ENCODE measurements at regions not wholly inside any gene's neighbourhood (a gene's known extent, or its start where the extent isn't known, plus 50 kb on each side); places are given as distances from the start of the nearest gene placed in this dataset.

- no peak for DNase-seq
These were observed 397.7 kb downstream of the SUCLA2 start for GRCh38 chr13:47603365-47603764.

GRCh38 chr13:47598340-47598911, 402.6 kb downstream of the SUCLA2 start:
- DNase-seq, result no peak

- DNase-seq, result no peak
These were observed 406.2 kb downstream of the SUCLA2 start for GRCh38 chr13:47594833-47595232.

GRCh38 chr13:47592256-47592655, 408.8 kb downstream of the SUCLA2 start:
- no peak for DNase-seq

GRCh38 chr13:47588676-47589075, 412.4 kb downstream of the SUCLA2 start:
- no peak for DNase-seq

- DNase-seq, result no peak
These were observed 428.7 kb downstream of the SUCLA2 start for GRCh38 chr13:47572375-47572774.

GRCh38 chr13:47564041-47564440, 437.0 kb downstream of the SUCLA2 start:
- no peak for DNase-seq

- no peak for DNase-seq
These were observed 444.4 kb downstream of the SUCLA2 start for GRCh38 chr13:47556703-47557102.

GRCh38 chr13:47555235-47555634, 445.8 kb downstream of the SUCLA2 start:
- no peak for DNase-seq

- no peak for DNase-seq
These were observed 447.6 kb downstream of the SUCLA2 start for GRCh38 chr13:47553329-47553977.

- no peak for DNase-seq
These were observed 451.8 kb downstream of the SUCLA2 start for GRCh38 chr13:47549219-47549752.

- no peak for DNase-seq
These were observed 452.7 kb downstream of the SUCLA2 start for GRCh38 chr13:47548294-47548840.

- DNase-seq, result no peak
These were observed 454.5 kb downstream of the SUCLA2 start for GRCh38 chr13:47546391-47547225.

GRCh38 chr13:47545201-47546024, 455.7 kb downstream of the SUCLA2 start:
- no peak for DNase-seq

GRCh38 chr13:47539317-47539716, 461.8 kb downstream of the SUCLA2 start:
- DNase-seq, result no peak

- no peak for DNase-seq
These were observed 477.3 kb downstream of the SUCLA2 start for GRCh38 chr13:47523771-47524170.

GRCh38 chr13:47521890-47522487, 479.1 kb downstream of the SUCLA2 start:
- DNase-seq, result no peak

GRCh38 chr13:47519626-47520025, 481.4 kb downstream of the SUCLA2 start:
- no peak for DNase-seq

- DNase-seq, result no peak
These were observed 482.5 kb downstream of the SUCLA2 start for GRCh38 chr13:47518530-47518929.

- DNase-seq, result no peak
These were observed 489.4 kb downstream of the SUCLA2 start for GRCh38 chr13:47511647-47512046.

GRCh38 chr13:47508527-47509228, 492.4 kb downstream of the SUCLA2 start:
- no peak for DNase-seq
